GM10266 (cell line): ENCODE measurements at regions not wholly inside any gene's neighbourhood (a gene's known extent, or its start where the extent isn't known, plus 50 kb on each side); places are given as distances from the start of the nearest gene placed in this dataset.
"Not testable (repeated sequence)": the region's sequence is repeated elsewhere in the genome, so short reads cannot be mapped to it uniquely, and the experiment has no call there.

Experiments
- DNase-seq: peaks from one replicate; pipeline ENCODE4 v3.0.0; 2012; ENCODE audit errors: extremely low spot score
- CTCF ChIP-seq: IDR thresholded peaks from 2 replicates; pipeline ENCODE4 v1.5.1; 2012; ENCODE audit warnings: mild to moderate bottlenecking, low read depth; ENCODE audit not compliant: control insufficient read depth, insufficient read depth; ENCODE audit errors: missing control alignments

GRCh38 chr12:41998436-41998835 is 146.2 kb downstream of the GXYLT1 start:
- TF ChIP-seq CTCF = no peak
- DNase-seq = no peak

DNA sequence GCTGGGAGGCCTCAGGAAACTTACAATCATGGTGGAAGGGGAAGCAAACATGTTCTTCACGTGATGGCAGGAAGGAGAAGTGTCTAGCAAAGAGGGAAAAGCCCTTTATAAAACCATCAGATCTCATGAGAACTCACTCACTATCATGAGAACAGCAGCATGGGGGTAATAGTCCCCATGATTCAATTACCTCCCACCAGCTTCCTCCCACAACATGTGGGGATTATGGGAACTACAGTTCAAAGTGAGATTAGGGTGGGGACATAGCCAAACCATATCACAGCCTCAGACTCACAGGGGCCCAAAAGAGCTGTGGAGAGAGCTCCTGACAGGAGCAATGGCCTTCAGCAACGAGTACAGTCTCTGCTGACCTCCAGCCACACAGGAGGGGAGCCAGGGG is 151.4 kb downstream of the GXYLT1 start:
- TF ChIP-seq CTCF = no peak
- DNase-seq = no peak

- TF ChIP-seq CTCF = no peak
- no peak for DNase-seq
Observed at GRCh38 chr12:41992692-41993215, 151.9 kb downstream of the GXYLT1 start.

- DNase-seq = no peak
- TF ChIP-seq CTCF = no peak
Observed at GRCh38 chr12:41992022-41992421, 152.7 kb downstream of the GXYLT1 start.

DNA sequence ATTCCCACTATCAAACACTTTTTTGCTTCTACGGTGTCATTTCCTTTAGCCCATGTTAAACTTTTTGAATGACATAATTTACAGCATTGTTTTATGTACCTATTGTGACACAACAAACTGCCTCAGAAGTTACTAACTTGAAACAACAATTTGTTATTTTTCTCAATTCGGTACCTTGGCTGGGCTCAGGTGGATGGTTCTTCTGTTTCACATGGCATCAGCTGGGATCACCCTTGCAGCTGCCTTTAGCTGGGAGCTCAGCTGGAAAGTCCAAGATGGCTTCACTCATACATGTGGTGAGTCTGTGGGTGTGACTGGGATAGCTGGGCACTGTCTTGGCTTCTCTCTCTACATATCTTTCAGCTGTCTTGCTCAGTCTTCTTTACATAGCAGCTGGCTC is 156.0 kb downstream of the GXYLT1 start:
- DNase-seq = no peak
- TF ChIP-seq CTCF = no peak

GRCh38 chr12:41986513-41986912 is 158.2 kb downstream of the GXYLT1 start:
- DNase-seq = not testable (repeated sequence)

GRCh38 chr12:41983856-41984255 is 160.8 kb downstream of the GXYLT1 start:
- TF ChIP-seq CTCF = no peak
- no peak for DNase-seq

DNA sequence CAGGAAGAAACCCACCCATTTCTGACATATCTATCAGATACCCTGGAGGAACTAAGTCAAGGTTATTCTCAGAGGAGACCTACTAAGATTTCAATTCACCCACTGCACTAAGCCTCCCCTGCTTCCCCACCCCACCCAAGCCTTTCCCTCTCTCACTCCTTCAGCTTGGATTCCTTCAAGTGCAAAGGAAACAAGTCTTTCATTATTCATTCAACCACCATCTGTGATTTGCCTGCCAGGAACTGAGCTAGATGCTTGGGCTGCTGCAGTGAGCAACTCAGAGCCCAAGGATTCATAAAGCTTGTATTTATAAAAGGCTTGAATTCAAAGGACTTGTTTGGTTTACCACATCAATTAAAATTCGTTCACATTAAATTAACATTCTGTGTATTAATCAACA is 161.3 kb downstream of the GXYLT1 start:
- DNase-seq = no peak
- no peak for TF ChIP-seq CTCF
